ENCODE measurements at regions not wholly inside any gene's neighbourhood (a gene's known extent, or its start where the extent isn't known, plus 50 kb on each side); places are given as distances from the start of the nearest gene placed in this dataset.

DNA sequence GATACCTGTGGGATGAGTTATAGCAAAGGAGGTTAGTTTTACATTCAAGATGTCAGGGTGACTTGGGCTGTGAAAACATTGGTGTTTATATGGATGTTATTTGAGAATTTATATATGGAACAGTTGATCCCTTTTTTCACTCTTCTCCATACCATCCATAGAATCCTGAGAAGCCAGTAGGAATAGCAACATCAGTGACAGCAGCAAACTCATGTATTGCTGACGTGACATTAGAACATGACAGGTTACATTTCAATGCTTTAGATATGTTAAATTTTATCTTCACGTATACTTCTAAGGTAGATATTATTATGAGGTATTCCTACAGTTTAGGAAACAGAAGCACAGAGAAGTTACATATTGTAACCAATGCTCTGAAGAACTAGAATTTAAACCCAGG lies 745.2 kb upstream of the GCFC2 start:
- no peak for DNase-seq (ENCODE audit: low read depth)

- no peak for DNase-seq (ENCODE audit: low read depth)
These were observed 739.3 kb upstream of the GCFC2 start for GRCh38 chr2:76450024-76450475.

DNA sequence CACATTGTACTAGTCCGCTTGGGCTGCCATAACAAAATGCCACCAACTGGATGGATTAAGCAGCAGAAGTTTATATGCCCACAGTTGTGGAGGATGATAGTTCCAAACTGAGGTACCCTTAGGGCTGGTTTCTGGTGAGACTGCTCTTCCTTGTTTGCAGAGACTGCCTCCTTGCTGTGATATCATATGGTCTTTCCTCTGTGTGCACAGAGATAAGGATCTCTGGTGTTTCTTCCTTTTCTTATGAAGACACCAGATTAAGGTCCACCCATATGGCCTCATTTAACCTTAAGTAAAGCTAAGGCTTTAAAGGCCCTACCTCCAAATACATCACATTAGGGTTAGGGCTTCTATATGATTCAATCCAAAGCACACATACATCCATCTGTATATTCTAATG lies 738.2 kb upstream of the GCFC2 start:
- DNase-seq (ENCODE audit: low read depth) = no peak

DNA sequence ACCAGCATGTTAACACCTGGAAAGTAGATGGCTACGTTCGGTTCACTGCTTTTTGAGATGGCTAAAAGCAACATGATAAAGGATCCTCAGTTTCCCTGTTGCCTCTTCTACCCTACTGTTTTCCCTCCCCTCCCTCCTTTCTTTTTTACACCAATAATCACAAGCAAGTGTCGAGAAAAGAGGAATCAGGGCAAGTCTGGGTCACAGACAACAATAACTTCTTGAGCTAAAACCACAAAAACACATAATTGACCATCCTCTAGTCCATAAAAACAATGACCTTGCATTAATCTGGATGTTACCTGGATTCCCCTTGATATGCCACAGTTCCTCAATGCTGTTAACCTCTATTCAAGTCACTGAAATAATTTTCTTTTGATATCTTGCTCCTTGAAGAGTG lies 736.6 kb upstream of the GCFC2 start:
- no peak for DNase-seq (ENCODE audit: low read depth)

DNA sequence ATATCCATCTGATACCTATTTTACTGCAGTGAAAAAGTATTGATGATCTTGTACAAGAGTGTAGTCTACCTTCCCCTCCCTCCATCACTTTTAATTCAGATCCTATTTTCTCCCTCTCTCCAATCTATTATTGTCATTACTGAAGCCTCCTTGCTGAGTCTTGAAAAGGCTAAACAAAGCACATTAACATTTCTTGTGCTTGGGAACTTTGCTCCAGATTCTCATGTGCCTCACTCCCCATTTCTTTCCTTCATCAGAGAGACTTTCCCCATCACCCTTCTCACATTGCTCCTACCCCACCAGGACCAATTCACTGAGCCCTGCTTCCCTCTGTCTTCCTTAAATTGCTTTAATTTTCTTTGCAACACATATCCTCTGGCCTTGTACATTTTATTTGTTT lies 736.2 kb upstream of the GCFC2 start:
- no peak for DNase-seq (ENCODE audit: low read depth)

DNA sequence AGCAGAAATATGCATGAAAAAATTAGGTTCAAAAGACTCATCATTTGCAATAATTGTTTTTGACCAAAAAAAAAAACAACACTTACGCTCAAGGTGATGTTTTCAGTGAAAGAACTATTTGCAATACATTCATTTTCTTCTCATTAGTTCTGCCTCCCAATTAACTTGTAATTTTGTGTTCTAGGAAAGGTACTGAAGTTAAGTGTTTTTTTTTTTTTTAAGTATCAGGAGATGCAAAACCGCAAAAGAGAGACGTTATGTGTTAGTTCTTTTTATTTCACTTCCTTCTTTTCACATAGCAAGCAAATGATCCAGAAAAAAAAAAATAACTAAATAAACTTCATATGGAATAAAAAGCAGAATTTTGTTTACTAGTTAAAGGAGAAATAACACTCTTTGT lies 735.2 kb upstream of the GCFC2 start:
- no peak for DNase-seq (ENCODE audit: low read depth)

DNA sequence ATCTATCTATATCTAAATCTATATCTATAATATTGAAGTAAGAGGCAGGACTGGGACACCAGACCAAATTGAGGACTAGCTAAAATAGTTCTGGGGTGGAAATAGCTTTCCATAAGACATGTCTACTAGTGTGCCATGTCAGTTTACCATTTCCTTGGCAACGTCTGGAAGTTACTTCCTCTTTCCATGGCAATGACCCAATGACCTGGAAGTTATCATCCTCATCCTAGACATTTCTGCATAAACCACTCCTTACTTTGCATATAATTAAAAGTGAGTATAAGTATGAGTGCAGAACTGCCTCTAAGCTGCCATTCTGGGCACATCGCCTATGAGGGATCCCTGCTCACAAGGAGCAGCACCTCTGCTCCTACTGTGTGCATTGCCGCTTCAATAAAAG lies 734.0 kb upstream of the GCFC2 start:
- peak; percentile 7 for DNase-seq (ENCODE audit: low read depth)

GRCh38 chr2:76437564-76437963 lies 726.8 kb upstream of the GCFC2 start:
- DNase-seq (ENCODE audit: low read depth) = no peak

- no peak for DNase-seq (ENCODE audit: low read depth)
These were observed 718.7 kb upstream of the GCFC2 start for GRCh38 chr2:76429374-76429773.

GRCh38 chr2:76427452-76427851 lies 716.7 kb upstream of the GCFC2 start:
- no peak for DNase-seq (ENCODE audit: low read depth)

DNA sequence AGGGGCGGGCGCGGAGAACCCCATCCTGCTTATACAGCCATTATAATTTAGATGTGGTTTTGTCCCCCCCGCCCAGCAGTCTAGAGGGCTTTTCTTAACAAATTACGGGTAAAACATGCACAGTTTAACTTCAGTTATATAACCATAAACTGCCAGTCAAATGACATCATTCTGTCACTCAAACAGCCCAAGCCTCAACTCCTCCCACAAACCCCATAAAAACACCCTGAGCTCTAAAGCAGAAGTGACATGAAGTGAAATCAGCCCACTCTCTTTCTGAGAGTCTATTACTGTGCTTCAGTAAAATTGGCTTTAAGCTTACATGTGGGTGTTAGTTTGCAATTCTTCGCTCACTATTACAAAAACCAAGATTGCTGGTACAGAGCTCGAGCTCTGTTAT lies 705.1 kb upstream of the GCFC2 start:
- DNase-seq (ENCODE audit: low read depth) = no peak

DNA sequence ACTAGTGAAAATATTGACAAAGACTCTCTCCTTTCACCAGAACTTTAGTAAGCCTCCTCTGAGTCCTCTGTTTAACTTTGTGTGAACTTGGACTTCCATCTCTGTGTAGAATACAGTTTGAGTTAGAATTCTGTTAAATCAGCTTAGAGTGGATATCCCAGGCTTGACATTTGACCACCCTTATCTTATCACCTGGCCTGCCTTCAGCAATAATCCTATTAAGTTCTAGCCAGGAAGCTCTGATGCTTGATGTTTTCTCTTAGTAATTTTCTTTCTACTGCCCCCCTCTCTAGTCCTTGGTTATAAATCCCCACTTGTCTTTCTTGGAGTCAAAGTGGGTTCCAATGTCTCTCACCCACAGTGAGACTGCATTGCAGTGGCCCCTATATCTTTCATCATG lies 702.7 kb upstream of the GCFC2 start:
- DNase-seq (ENCODE audit: low read depth) = no peak

- DNase-seq (ENCODE audit: low read depth) = no peak
These were observed 695.6 kb upstream of the GCFC2 start for GRCh38 chr2:76406134-76406855.

DNA sequence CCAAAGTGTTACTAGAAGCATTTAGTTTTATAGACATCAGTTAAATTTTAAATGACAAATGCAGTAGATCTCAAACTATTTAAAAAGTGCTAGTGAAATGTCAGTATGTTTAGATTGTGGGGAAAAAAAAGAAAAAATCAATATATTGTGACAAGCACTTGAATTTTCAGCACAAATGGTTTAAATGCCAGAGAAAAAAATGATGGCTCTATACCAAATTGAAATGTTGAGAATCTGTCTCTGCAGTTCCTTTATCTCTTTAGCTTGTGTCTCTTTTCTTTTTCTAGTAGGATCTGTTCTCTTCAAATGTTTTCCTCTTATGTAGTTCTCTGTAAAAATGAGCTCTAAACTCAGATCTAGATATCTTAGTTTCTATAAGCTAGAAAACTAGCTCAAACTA lies 682.6 kb upstream of the GCFC2 start:
- no peak for DNase-seq (ENCODE audit: low read depth)

DNA sequence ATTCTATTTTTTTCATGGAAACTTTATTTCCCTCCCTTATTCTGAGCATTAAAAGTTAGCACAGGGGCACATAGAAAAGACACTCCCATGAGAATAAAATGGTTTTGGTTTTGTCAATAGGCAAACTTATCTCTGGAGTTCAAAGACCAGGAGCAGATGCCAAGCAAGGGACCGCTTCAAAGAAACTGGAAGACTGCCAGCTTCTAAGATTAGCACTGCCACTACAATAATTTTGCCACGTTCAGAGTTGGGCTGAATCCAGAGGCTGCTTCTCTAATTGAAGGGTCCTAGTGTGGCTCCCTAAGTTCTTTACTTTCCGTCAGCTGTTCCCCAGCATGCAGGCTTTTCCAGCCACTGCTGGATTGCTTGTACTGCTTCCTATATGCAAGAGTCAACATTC lies 681.0 kb upstream of the GCFC2 start:
- no peak for DNase-seq (ENCODE audit: low read depth)

DNA sequence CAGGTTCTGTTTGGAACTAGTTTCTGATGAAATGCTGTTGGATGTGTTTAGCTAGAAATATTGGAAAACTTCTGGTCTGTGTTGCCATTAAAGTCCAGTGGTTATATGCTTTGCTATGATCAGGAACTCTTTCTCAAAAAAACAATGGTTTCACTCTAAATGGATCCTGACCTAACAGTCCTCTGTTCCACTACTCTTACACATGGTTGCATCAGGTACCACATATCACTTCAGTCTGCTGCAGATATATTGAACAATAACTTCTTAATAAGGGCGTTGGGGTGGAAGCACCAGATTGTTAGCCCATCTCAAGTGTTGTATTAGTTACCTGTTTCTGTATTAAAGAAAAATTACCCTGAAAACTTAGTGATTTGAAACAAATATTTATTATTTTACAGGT lies 676.6 kb upstream of the GCFC2 start:
- DNase-seq (ENCODE audit: low read depth) = no peak

DNA sequence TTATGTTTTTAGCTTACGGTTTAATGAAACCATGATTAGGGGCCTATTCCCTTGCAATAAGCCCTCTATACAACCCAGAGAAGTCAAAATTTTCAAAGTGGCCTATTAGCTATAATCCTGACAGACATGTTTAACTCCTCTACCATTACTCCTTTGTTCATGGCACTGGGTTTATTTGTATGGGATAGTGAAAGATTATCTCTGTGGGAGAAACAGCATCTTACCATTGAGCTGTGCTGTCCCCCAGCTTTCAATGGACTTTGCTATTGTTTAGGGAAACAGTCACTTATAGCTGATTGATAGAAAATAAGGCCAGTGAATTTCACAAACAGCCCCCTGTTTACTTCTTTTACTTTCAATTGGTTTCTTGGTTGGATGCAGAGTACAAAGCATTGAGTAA lies 675.2 kb upstream of the GCFC2 start:
- DNase-seq (ENCODE audit: low read depth) = no peak

DNA sequence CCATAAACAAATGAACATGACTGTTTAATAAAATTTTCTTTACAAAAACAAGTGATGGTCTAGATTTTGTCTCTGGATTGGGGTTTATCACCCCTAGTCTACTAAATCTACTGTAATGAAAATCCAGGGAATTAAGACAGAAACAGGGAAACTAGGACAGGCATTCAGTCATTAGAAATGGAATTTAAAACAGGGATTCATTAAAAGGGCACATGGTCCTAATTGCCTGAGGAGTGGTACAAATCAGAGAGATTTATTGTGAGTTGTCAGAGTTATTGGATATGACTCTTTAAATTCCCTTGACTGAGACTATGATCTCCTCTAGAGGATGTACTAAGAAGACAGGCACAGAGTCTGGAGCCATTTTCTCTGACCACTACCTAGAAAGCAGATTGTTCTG lies 670.9 kb upstream of the GCFC2 start:
- DNase-seq (ENCODE audit: low read depth) = no peak

GRCh38 chr2:76378140-76378539 lies 667.4 kb upstream of the GCFC2 start:
- no peak for DNase-seq (ENCODE audit: low read depth)

- DNase-seq (ENCODE audit: low read depth) = no peak
These were observed 630.7 kb upstream of the GCFC2 start for GRCh38 chr2:76341439-76341838.

GRCh38 chr2:76332871-76333270 lies 622.2 kb upstream of the GCFC2 start:
- DNase-seq (ENCODE audit: low read depth) = no peak

DNA sequence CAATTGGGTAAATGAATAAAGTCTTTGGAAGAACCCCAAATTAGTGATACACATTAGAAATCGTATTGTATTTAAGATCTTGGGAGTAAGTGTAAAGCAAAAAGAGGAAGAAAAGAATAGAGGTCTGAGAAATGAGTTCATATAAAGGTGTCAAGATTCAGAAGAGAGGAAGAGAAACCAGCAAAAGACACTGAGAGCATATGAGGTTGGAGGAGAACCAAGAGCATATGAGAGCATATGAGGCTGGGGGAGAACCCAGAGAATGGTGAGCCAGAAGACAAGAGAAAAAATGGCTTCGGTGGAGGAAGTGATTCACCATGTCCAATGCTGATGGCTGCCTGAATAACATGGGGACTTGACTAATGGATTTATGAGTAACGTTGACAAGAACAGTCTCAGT lies 620.1 kb upstream of the GCFC2 start:
- DNase-seq (ENCODE audit: low read depth) = peak; percentile 40

GRCh38 chr2:76326636-76327035 lies 615.9 kb upstream of the GCFC2 start:
- no peak for DNase-seq (ENCODE audit: low read depth)

DNA sequence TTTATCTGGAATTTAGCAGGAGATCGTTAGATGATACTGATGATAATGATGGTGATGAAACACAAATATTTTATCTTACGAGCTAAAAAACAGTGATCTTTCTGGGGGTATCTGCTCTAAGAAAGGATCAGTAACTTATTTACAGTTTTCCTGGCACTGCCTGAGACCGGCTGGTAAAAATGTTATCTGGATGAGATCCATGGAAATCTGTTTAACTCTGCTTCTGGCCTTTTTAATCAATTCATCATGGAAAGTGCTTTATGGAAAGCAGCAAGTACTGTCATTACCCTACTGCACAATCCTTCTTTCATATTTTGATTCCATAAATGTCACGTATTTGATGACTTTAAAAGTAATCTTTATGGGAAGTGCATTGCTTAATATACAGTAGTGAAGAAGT lies 612.7 kb upstream of the GCFC2 start:
- no peak for DNase-seq (ENCODE audit: low read depth)
